GM19240 (cell line): ENCODE measurements at regions not wholly inside any gene's neighbourhood (a gene's known extent, or its start where the extent isn't known, plus 50 kb on each side); places are given as distances from the start of the nearest gene placed in this dataset.
A peak's percentile ranks its signal among the peaks of the same experiment; 100 is the strongest.

Experiments used
- DNase-seq: peaks from one replicate; pipeline ENCODE4 v3.0.0; 2011; ENCODE audit warnings: low spot score; ENCODE audit not compliant: insufficient read length

DNA sequence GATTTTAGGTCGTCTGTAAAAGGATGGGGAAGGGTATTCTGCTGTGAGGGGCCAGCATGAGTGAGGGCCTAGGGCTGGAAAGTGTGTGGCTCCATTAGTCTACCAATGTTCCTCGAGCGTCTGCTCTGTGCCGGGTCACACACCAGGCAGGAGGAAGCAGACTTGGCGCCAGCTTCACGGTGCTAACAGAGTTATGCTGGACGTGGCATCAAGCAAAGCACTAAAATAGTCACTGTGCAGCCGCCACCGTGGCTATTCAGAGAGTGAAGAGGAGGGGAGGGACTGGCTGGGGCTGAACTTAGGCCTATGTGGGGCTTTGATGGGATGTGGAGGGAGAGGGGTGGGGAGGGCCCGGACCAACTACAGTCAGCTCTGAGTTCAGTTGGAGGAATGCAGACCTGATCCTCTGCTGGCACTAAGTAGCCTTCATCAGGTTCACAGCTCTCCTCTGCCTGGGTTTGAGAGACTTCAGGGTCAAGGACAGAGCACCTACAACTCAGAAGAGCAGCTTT lies 83.9 kb upstream of the MSX1 start:
- DNase-seq: no peak

DNA sequence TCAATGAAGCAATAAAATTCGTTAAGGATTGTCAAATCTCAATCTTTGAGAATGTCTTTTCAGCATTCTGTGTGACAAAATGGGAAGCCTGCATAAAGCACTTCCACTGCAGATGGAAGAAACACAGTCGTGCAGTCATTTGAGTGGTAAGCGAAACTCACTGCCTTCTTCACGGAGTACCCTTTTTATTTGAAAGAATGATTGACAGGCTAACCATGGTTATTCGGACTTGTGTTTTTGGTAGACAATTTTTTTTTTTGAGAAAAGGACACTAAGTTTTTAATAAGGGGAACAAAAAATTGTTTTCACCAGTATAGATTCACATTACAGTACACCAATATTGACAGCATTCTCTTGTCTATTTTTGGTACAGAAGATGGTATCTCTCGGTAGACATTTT lies 86.9 kb upstream of the MSX1 start:
- no peak for DNase-seq

DNA sequence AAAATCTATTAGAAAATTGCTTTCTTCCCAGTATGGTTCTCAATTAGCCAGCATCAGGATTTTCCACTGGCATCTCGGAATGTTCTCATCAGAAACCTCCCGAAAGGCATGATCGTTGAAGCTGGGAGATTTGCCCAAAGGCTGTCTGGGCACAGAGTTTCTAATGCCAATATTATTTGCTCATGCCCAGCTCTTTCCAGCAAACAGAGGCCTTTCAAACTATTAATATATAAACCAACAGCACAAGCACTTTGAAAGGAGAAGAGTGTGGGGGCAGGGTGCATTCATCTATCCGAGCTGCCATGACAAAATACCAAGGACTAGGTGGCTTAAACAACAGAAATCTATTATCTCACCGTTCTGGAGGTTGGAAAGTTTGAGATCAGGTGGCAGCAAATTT lies 88.3 kb upstream of the MSX1 start:
- no peak for DNase-seq

DNA sequence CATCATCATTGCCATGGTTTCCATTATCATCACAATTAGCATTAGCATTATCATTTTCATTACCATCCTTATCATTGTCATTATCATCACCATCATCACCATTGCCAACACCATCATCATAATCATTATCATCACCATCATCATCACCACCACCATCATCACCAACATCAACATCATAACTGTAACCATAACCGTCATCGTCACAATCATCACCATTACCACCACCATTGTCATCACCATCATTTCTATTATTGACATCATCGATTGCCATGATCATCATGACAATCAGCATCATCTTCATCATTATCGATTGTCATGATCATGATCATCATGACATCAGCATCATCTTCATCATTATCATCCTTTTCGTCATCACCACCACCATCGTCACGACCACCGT lies 88.9 kb upstream of the MSX1 start:
- no peak for DNase-seq

DNA sequence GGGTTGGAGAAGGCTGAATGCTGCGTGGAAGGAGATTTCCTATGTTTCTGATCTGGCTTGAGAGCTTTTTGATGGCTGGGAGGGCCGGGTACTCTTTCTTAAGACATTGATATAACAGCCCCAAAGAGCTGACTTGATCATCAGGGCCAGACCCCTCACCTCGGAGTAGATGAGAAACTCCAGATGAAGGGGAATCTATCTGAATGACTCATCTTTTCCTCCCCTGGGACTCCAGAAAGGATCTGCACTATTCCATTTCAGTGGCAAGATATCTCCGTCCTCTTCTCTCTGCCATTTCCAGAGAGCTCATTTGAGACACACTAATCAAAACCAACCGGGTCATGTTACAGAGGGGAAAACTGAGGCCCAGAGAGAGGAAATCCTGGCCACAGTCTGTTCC lies 92.9 kb upstream of the MSX1 start:
- DNase-seq: no peak

DNA sequence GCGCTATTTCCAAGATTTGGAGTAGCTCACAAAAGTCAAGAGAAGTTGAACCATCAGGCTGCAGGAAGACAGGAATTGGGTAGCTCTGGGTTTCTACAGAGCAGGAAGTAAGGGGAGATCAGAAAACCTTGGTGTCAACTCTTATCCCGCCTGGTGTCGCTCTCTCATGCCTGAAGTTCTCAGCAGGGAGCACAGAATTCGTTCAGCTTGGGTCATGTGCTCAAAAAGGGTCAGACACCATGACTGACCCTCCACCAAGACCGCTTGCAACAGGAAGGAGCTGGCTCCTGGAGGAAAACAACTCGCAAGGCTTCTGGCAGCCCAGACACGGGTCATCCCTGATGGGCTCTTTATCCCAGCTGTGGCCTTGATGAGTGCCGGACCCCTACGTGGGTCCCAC lies 93.7 kb upstream of the MSX1 start:
- no peak for DNase-seq

DNA sequence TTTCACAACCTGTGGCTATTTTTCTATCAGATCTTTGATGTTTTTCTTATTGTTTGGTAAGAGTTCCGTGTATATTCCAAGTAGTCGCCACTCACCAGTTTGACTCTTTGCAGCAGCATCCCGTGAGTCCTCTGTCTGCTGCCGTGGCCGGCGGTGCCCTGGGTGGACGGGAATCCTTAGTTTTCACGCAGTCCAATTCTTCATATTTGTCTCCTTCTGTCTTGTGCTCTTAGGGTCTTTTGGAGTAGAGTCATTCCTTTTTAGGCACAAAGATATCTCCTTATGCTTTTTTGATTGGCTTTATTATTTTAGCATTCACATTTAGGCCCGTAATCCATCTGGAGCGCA lies 94.9 kb upstream of the MSX1 start:
- no peak for DNase-seq

DNA sequence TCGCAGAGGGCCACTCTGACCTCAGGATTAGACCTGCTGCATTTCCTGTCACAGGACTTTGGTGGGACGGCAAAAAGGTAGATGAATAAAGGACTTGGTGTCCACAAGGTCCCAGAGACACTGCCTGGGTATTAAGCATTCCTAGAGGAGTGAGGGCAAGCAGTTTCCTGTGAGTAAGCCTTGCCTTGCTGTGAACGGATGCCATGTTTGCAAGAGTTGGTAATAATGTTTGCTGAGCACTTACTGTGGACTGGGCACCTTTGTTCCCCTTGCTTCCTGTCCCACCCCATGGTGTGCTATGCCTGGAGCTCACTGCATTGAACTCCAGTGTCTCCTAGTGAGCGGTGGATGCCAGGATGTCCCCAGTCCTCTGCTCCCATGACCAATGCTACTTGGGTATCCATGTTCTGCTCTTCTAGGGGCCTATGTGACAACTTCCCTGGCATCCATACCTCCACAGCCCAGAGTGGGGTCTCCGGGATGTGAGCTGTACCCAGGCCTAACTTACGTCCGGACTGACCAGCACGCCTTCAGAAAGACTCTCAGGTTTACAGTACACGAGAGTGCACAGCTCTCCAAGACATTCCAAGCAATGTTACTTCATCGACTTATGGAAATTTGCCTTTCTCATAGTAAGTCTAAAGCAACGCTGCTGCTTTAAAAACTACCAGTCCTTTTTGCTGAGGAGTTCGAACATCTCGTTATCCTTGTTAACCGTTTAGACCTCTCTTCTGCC lies 95.5 kb upstream of the MSX1 start:
- no peak for DNase-seq

DNA sequence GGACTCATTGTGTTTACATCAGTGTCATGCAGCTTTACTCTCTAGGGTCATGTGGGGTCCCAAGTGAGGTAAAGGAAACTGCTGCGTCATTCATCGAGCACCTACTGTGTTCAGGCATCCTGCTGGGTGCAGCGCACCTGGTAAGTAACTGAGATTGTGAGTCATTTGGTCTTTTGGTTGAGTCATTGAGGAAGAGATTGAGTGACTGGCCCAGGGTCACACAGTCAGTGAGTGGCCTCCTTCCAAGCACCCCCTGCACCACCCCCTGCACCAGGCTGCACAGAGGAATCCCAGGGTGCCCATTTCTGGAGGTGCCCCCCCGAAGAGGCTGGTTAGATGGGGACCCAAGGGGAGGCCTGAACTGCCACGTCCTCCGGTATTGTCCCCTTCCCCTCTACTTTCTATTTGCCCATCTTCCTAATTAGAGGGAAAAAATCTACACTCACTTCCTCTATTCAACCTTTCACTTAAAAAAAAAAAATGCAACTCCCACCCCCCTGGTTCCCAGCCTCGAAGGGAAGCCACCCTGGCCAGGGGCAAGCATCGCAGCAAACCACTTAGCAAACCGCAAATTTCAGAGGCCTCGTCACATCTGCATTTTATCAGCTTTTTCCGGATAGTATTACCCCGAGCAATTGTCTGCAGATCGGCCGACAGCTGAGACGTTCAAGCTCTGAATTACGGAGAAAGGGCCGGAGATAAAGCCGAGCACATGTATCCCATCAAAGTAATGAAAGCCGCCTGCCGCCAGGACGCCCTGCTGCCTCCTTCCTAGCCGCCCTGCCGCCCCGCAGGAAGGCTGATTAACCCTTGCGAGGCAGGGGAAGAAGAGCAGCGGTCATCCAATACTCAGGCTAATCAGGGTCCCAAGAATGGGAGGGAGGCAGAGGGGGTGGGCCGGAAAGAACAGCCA lies 96.3 kb upstream of the MSX1 start:
- peak; percentile 47 for DNase-seq

DNA sequence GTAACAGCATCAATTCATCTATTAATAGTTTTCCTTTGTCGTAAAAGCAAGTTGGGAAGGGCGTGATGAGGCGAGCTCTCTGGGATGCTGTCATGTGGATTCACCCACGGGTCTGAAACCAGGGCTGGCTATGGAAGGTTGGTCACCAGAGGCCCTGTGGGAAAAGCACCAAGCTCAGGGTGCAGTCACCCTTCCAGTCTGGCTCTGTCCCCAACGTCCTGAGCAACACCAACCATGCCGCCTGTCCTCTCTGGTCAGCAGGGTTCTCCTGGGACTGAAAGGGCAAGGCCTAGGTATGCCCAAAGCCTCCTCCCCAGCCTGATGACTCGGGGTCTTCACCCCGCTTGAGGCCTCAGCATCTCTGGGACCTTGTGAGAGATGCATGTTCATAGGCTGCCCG lies 97.2 kb upstream of the MSX1 start:
- no peak for DNase-seq

DNA sequence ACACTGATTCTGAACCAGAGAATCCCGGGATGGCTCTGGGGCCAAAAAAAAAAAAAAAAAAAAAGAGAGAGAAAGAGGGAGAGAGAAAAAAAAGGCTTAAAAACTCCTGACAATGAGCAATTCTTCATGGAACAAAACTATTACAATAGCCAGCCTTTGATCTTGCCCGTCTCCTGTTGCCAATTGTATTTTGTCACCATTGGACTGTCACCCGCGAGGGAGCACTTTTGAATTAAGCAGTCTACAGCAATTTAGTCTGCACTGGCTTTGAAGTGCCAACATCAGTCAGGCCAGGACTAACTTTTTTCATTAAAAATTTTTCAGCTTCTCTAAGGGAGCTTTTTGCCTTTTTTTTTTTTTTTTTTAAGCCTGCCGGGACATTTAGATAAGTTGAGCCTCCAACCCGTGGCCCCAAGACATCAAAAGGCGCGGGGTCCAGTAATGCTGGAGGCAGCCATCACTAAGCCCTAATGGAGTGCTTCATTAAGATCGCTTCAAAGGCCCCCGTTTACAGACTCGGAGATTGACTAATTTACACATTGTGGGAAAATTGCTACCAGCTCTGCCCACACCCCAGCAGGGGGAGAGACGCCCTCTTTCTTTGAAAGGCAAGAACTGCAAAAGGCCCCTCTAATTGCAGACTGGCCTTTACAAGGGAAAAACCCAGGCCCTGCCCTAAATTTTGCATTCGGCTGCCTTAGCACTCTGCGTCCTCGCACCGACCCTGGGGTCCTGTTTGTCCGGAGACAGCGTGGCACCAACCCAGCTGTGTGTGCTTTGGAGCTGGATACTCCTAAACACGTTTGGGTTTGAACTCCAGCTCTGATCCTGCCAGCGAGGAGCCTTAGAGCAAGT lies 98.1 kb upstream of the MSX1 start:
- no peak for DNase-seq

DNA sequence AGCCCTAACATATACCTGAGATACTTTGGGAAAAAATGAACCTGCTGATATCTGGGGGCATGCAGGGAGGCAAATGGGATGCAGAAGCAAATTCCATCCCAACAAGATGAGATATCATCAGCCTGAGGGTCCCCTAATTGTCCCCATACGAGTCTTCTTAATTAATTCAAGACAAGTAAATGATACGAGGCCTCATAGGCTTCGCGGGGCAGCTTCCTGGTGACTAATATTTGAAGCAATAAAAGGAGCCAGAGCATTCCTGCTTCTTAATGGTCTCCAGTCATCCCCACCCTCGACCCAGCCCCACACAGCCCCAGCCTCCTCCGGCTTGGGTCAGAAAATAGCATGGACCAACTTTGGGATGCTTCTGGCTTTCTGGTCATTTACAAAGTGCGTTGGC lies 99.6 kb upstream of the MSX1 start:
- DNase-seq: no peak

DNA sequence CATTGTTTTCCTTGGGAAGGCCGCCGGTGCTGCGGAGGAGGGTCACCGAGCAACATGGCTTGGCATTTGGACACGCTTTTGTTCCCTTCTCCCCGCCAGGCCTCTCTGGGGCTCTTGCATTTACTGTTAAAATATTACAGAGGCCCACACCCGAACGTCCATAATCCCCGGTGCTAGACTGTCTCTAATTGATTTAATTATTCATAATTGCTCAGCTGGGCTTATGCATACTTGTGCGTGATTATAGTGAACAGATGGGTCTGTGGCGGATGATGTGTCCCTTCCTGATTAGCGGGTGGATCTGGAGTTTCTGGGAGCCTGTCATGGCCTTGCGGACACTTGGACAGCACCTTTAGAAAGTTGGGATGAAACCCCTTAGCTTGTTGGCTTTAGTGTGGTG lies 100.2 kb upstream of the MSX1 start:
- DNase-seq: no peak

DNA sequence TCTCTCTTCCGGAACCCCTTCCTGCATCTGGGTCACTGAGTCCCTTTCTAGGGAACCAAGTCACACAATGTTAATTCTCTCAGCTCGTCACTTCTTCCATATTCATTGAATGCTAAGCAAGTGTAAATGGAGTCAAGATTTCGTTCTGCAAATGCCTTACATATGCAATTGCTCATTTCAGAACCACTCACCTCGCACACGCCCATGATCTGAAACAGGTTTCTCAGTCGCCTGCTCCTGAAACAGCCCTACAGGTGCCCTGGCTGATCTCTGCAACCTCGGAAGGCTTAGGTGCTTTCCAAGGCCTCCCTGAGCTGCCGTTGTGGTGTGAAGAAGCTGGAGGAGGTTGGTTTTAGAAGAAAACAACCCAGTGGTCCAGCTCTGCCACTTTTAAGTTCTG lies 100.8 kb upstream of the MSX1 start:
- peak; percentile 46 for DNase-seq

DNA sequence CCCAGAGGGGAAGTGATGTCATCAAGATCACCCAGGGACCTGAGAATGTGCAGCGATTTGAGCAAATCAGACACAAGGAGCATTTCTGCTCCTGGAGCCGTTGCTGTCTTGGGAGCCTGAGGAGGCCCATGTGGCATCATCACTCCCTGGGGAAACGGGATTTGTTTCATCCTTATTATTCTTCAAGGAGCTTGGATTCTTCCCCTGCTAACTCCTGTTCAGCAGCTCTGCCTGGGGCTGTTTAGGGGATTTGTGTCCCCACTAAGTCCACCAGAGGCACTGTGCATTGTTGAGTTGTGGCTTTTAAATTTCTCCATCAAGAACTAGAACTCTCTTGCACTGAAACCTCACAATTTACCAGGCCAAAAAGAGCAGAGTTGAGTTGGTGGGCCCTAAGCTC lies 104.2 kb upstream of the MSX1 start:
- DNase-seq: no peak

DNA sequence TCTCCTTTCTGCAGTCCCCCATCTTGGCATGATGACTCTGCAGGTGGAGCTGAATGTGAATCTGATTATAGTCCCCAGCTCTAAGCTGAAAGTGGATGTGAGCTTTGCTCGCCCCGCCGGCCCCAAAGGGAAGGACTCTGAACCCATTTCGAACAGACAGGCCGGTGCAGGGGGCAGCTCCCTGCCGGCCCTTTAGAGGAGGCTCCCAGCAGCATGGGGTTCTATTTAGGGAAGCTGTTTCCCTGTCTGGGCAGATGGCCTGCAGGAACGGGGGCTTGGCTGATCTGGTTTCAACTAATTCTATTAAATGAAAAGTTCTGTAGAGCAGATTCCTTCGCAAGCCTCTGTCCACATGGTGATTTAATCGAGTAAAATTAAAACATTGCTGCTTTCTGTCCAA lies 104.8 kb upstream of the MSX1 start:
- no peak for DNase-seq

DNA sequence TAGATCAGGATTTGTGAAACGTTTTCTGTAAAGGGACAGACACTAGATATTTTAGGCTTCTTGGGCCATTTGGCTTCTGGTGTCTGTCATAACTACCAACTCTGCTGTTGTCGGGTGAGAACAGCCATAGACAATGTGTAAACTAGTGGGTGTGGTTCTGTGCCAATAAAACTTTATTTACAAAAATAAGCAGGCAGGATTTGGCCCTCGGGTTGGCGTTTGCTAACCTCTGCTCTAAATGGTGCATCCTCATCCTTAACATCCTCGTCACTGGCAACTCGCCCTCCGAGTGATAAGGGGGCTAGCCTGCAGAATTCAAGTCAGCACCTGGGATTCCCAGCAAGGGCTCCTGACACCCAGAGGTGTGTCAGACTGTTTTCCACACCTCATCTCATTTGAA lies 105.8 kb upstream of the MSX1 start:
- no peak for DNase-seq

DNA sequence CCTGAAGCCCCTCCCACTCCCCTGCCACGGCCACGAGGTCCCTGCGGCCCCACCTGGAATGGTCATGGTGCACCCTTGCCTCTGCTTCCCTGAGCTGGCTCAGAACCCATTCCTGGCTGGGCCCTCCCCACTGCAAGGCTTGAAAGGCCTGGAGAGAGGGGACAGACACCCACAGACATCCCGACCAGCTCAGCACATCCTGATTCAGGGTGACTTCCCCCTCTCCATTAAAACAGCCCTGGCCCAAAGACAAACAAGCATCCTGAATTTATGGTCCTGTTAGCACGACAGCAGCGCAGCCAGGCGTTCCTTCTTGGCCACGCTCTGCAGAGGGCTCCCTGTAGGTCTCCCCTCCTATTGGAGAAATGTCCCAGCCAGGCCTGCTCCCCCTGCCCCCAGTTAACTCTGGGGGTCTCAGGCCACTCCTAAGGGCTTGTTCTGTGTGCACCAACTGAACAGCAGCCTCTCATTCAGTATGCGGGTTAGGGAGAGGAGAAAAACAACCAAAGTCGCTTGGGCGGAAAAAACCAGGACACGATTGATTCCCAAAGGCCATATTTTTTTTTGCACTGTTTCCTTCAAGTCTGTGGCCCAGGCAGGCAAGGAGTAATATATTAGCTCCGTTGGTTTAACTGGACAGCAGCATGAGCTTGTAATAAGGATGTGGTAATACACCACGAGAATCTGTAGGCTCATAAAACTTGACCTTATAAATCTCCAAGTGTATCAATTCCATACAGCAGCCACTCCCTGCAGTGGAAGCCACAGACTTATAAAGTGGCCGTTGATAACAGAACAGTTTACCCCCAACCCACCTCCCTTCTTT lies 106.7 kb upstream of the MSX1 start:
- DNase-seq: no peak

DNA sequence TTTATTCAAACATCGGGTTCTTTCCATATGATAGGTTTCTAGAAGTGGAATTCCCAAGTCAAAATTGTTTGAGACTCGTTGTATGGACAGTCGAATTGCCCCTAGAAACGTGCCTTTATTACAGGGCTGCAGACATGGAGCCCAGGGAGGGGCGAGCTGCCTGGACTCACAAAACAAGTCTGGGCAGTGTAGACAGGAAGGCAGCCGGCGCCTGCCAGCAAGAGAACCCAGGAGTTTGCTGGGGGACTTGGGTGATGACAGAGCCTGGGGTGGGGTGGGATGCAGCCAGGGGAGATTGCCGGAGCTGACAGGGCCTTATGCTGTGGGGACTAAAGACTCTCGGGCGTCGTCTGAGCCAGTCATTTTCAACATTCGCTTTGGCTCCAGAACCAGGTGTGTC lies 107.4 kb upstream of the MSX1 start:
- no peak for DNase-seq

DNA sequence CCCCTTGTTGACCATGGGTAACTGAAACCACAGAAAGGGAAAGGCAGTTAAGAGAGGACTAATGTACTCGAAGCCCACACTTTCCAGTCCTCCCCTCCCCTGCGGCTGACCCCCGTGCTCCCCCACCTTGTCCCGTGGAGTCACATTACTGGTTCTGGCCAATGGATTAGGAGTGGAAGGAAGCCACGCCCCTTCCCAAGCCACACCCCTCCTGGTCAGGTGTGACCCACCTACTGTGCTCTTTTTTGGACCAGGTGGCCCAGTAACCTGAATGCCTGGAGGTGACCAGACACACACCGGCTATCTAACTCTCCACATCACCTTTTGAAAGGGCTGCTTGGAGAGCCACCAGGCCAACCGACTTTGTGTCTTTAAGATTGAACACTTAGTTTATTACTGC lies 109.3 kb upstream of the MSX1 start:
- DNase-seq: no peak

DNA sequence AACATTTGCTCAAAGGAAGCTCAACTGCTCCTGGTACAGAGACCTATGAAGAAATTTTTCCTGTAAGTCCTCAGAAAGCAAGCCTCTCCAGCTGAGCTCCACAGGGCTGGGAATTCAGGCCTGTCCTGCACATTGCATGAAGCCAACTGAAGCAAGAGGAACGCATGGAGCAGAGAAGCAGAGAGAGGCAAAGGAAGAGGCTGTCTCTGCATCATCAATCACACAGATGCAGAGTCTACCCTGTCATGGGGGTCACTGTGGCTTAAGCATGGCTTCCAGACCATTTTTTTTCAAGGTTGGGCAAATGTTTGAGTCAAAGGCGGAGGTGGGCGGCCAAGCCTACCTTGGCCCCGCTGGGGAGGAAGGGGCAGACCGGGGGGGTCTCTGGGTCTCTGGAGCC lies 110.3 kb upstream of the MSX1 start:
- no peak for DNase-seq
